GM12891 (cell line): ENCODE measurements at regions not wholly inside any gene's neighbourhood (a gene's known extent, or its start where the extent isn't known, plus 50 kb on each side); places are given as distances from the start of the nearest gene placed in this dataset.

Experiments used
- POLR2A ChIP-seq: IDR thresholded peaks from 2 replicates; pipeline ENCODE4 v1.6.1; 2011; ENCODE audit warnings: low read depth, low read length, control low read depth
- POLR2AphosphoS5 ChIP-seq: IDR thresholded peaks from 2 replicates; pipeline ENCODE4 v1.6.1; 2011; ENCODE audit warnings: low read depth, low read length, control low read depth

DNA sequence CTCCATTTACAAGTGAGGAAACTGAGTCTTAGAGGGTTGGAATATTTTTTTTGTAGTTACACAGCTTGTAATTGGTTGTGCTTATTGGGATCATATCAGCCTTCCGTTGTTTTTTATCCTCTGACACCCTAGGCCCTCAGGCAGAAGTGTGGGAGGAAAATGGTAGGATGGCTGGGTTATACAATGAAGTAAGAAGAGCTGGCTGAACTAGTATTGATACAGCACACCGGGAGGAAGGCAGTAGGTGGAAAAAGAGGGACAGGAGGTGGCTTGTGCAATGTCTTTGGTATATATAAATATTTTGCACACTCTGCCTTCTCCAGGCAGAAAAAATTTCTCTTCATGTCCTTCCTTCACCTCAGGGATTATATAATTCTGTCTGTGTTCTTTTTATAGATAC, 214.3 kb upstream of the SGO1 start:
- TF ChIP-seq POLR2AphosphoS5 (no peak), POLR2A (no peak)
